Keratinocyte (primary cell): ENCODE measurements at regions not wholly inside any gene's neighbourhood (a gene's known extent, or its start where the extent isn't known, plus 50 kb on each side); places are given as distances from the start of the nearest gene placed in this dataset.

Experiments
- DNase-seq: peaks from one replicate; pipeline ENCODE4 v3.0.0-alpha.2; 2011; ENCODE audit warnings: low read depth, missing footprints, low spot score
- FAIRE-seq: peaks from 2 replicates; lab custom pipeline; 2011; peaks lifted over from hg19 to GRCh38; lab: Jason Lieb, UNC
- H2AFZ ChIP-seq: 2 replicates; pipeline ENCODE4 v1.6.0; 2012; ENCODE audit warnings: low read length, control low read depth, inconsistent platforms; ENCODE audit not compliant: control insufficient read depth
- H3K27ac ChIP-seq: 2 replicates; pipeline ENCODE4 v1.5.1; 2011; ENCODE audit warnings: low read length; ENCODE audit not compliant: control insufficient read depth, insufficient read depth
- H3K27me3 ChIP-seq: 3 replicates; pipeline ENCODE4 v1.6.0; 2011; ENCODE audit warnings: low read length; ENCODE audit not compliant: control insufficient read depth, insufficient read depth; ENCODE audit errors: extremely low read depth
- H3K36me3 ChIP-seq, 2 experiments: 2 replicates in 1 of 2; 3 replicates in 1 of 2; pipeline ENCODE4 v1.5.1; 2011; ENCODE audit warnings: low read length in 2 of 2, mild to moderate bottlenecking in 1 of 2; ENCODE audit not compliant: control insufficient read depth in 2 of 2, insufficient read depth in 2 of 2; ENCODE audit errors: extremely low read depth in 1 of 2
- H3K4me1 ChIP-seq: 3 replicates; pipeline ENCODE4 v1.5.1; 2011; ENCODE audit warnings: low read length; ENCODE audit not compliant: control insufficient read depth, insufficient read depth; ENCODE audit errors: extremely low read depth
- H3K4me2 ChIP-seq: 3 replicates; pipeline ENCODE4 v1.6.0; 2011; ENCODE audit warnings: low read depth, low read length; ENCODE audit not compliant: control insufficient read depth, insufficient read depth; ENCODE audit errors: extremely low read depth
- H3K4me3 ChIP-seq, 3 experiments: fragments of 200-600 bp in 1 of 3; sonication (generic) in 1 of 3; 2 replicates in 2 of 3; 3 replicates in 1 of 3; pipeline ENCODE4 v1.5.1; 2011 to 2016; ENCODE audit warnings: low read length in 3 of 3, mild to moderate bottlenecking in 3 of 3, control low read depth in 2 of 3, inconsistent platforms in 1 of 3, low read depth in 1 of 3, mixed read lengths in 1 of 3, mixed run types in 1 of 3, moderate library complexity in 1 of 3; ENCODE audit not compliant: control insufficient read depth in 2 of 3, insufficient read depth in 2 of 3; ENCODE audit errors: extremely low read depth in 1 of 3
- H3K79me2 ChIP-seq: 2 replicates; pipeline ENCODE4 v1.6.0; 2012; ENCODE audit warnings: low read length; ENCODE audit not compliant: control insufficient read depth, insufficient read depth
- H3K9ac ChIP-seq: 3 replicates; pipeline ENCODE4 v1.6.0; 2011; ENCODE audit warnings: low read length; ENCODE audit not compliant: control insufficient read depth, insufficient read depth; ENCODE audit errors: extremely low read depth
- H3K9me1 ChIP-seq: 3 replicates; pipeline ENCODE4 v1.6.0; 2011; ENCODE audit warnings: low read length; ENCODE audit not compliant: control insufficient read depth, insufficient read depth; ENCODE audit errors: extremely low read depth
- H3K9me3 ChIP-seq: 2 replicates; pipeline ENCODE4 v1.5.1; 2012; ENCODE audit warnings: low read depth, low read length; ENCODE audit not compliant: control insufficient read depth
- H4K20me1 ChIP-seq: 3 replicates; pipeline ENCODE4 v1.6.0; 2011; ENCODE audit warnings: low read length; ENCODE audit not compliant: control insufficient read depth, insufficient read depth; ENCODE audit errors: extremely low read depth
- EZH2 ChIP-seq: IDR thresholded peaks from one replicate; pipeline ENCODE4 v1.6.1; 2012; ENCODE audit warnings: inconsistent platforms, mild to moderate bottlenecking, low read length, moderate library complexity
- dilution Hi-C: fragments of 300-500 bp; cut with MboI; formaldehyde crosslinking; loops from one replicate; pipeline ENCODE4 v1.7.0; 2020; ENCODE audit warnings: low sequenced_read_pairs; ENCODE audit not compliant: extremely low pct_ligation_motif_present
- TF ChIP-seq, protein P1 (sequence below), 3 experiments: IDR thresholded peaks in 1 of 3; conservative IDR thresholded peaks in 1 of 3; optimal IDR thresholded peaks in 1 of 3; 2 replicates in 2 of 3; 3 replicates in 1 of 3; pipeline versions ENCODE3 to v1.5.1; 2011; ENCODE audit warnings: low read length in 3 of 3, mild to moderate bottlenecking in 3 of 3, moderate library complexity in 2 of 3, control low read depth in 1 of 3, inconsistent platforms in 1 of 3; ENCODE audit not compliant: insufficient read depth in 2 of 3; ENCODE audit errors: extremely low read depth in 1 of 3

DNA sequence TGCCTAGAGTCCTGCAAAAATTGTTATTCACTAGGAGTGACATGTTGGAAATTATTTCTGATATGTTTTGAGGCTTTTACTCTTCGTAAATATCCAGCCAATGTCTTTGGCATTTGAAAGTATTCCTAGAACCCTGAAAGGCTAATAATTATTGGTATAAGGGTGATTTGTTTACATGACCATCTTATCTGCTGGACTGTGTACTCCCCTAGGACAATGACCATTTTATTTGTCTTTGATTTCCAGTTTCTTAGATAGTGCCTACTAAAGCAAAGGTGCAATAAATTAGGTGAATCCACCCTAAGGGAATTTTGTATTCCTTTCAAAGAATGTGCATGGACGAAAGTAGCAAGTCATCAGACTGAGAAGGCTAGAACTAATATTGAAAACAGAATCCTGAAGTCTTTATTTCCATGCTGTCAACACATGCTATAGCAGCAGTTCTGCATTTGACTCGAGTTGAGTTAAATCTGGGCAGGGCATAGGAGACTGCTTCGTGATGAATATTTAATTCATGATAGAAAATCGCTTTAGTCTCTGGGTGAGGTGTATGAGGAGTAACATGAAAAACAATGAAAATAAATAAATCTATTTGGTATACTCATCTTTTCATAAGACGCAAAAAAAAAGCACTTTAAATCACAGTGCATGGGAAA, 235.7 kb downstream of the GPD2 start:
- H3K27me3 ChIP-seq = no peaks in the 10 kb centered on the region
- no peaks in the 10 kb centered on the region for H4K20me1 ChIP-seq
- TF ChIP-seq, protein P1, sequence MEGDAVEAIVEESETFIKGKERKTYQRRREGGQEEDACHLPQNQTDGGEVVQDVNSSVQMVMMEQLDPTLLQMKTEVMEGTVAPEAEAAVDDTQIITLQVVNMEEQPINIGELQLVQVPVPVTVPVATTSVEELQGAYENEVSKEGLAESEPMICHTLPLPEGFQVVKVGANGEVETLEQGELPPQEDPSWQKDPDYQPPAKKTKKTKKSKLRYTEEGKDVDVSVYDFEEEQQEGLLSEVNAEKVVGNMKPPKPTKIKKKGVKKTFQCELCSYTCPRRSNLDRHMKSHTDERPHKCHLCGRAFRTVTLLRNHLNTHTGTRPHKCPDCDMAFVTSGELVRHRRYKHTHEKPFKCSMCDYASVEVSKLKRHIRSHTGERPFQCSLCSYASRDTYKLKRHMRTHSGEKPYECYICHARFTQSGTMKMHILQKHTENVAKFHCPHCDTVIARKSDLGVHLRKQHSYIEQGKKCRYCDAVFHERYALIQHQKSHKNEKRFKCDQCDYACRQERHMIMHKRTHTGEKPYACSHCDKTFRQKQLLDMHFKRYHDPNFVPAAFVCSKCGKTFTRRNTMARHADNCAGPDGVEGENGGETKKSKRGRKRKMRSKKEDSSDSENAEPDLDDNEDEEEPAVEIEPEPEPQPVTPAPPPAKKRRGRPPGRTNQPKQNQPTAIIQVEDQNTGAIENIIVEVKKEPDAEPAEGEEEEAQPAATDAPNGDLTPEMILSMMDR (optimal IDR thresholded peaks at IDR 0.05 in 1 of 3, IDR thresholded peaks at IDR 0.05 in 1 of 3, conservative IDR thresholded peaks at IDR 0.05 in 1 of 3; ENCODE audit: extremely low read depth in 1 of 3, insufficient read depth in 2 of 3, low read length in 3 of 3) = no peak
- no peak for TF ChIP-seq EZH2
- FAIRE-seq (no peak), DNase-seq (no peak)
- H3K9ac ChIP-seq = no peak overlapping the region
- dilution Hi-C loops = no loop called here
- no peak overlapping the region for H2AFZ ChIP-seq
- peaks cover 8% of the 10 kb centered on the region for H3K4me1 ChIP-seq
- no peaks in the 10 kb centered on the region for H3K9me3 ChIP-seq
- H3K4me3 ChIP-seq = no peak overlapping the region
- H3K79me2 ChIP-seq = no peaks in the 10 kb centered on the region
- H3K27ac ChIP-seq = no peak overlapping the region
- H3K36me3 ChIP-seq = no peaks in the 10 kb centered on the region
- no peaks in the 10 kb centered on the region for H3K9me1 ChIP-seq
- no peak overlapping the region for H3K4me2 ChIP-seq

DNA sequence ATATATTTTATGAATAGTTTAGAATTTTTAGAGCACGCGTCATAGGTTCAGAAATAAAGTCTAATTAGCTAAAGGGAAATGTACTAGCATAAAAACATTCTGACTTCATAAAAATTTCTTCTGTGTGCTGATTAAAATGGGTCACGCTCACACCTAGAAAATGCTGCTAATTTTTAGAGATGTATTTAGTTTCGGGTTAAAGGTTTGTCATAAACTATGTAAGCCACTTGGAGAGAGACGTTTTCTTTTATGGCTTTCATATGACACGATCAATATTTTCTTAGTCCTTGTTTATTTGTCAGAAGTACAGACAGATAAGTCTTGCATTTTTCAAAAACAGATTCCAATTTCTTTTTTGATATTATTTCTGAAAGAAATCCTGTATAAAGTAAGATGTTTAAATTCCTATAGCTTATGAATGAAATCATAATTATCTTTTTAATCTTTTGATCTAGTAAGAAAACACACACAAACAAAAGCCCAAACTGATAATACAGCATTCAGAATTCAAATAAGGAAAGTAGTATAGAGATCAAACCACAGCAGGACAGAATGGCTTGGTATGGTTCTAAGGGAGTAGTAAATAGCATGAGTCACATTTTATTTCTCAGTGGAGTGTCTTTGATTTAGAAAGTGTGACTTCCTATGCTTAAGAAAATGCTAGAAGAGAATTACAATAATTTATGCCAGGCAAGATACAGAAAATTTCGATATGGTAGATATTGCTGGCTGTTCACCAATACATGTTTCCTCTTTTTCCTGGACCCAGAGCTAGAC, 236.6 kb downstream of the GPD2 start:
- no peaks in the 10 kb centered on the region for H3K36me3 ChIP-seq
- H4K20me1 ChIP-seq = no peaks in the 10 kb centered on the region
- H3K4me2 ChIP-seq = no peak overlapping the region
- dilution Hi-C loops = no loop called here
- H2AFZ ChIP-seq = no peak overlapping the region
- TF ChIP-seq, protein P1 (optimal IDR thresholded peaks at IDR 0.05 in 1 of 3, IDR thresholded peaks at IDR 0.05 in 1 of 3, conservative IDR thresholded peaks at IDR 0.05 in 1 of 3; ENCODE audit: extremely low read depth in 1 of 3, insufficient read depth in 2 of 3, low read length in 3 of 3) = no peak
- TF ChIP-seq EZH2 = no peak
- peaks cover 5% of the 10 kb centered on the region for H3K4me1 ChIP-seq
- DNase-seq (no peak), FAIRE-seq (peak; percentile 34)
- no peak overlapping the region for H3K4me3 ChIP-seq
- H3K79me2 ChIP-seq = no peaks in the 10 kb centered on the region
- H3K9me1 ChIP-seq = no peaks in the 10 kb centered on the region
- no peaks in the 10 kb centered on the region for H3K27me3 ChIP-seq
- H3K27ac ChIP-seq = no peak overlapping the region
- H3K9me3 ChIP-seq = no peaks in the 10 kb centered on the region
- H3K9ac ChIP-seq = no peak overlapping the region
